ENCODE measurements at regions not wholly inside any gene's neighbourhood (a gene's known extent, or its start where the extent isn't known, plus 50 kb on each side); places are given as distances from the start of the nearest gene placed in this dataset.

- Mint-ChIP-seq H3K36me3 (no peaks in the 10 kb centered on the region), H3K27ac (no peak overlapping the region), H3K27me3 (ENCODE audit: low read depth in 2 of 2) (peaks cover 0 to 2% of the 10 kb centered on the region in 2 donors), H3K9me3 (no peaks in the 10 kb centered on the region), H3K4me3 (no peak overlapping the region), H3K4me1 (no peaks in the 10 kb centered on the region)
- 91% methylated on average over 4 of the region's 6 CpGs for WGBS (ENCODE audit: insufficient coverage)
- Histone ChIP-seq H3K4me3 (ENCODE audit: low read length) (no peak overlapping the region), H3K27me3 (ENCODE audit: control insufficient read depth, insufficient read depth, low read length) (no peaks in the 10 kb centered on the region), H3K4me1 (ENCODE audit: control insufficient read depth, insufficient read depth, low read length) (no peaks in the 10 kb centered on the region), H3K36me3 (ENCODE audit: control insufficient read depth, insufficient read depth, low read length) (no peaks in the 10 kb centered on the region), H3K27ac (ENCODE audit: low read length) (no peak overlapping the region), H3K9me3 (ENCODE audit: control insufficient read depth, insufficient read depth, low read length) (no peaks in the 10 kb centered on the region)
- DNase-seq (no peak), ATAC-seq (no peak)
- intact Hi-C loops (cut with micrococcal nuclease): no loop called here
- no peak for TF ChIP-seq CTCF (IDR thresholded peaks at IDR 0.05)
Observed at GRCh38 chr13:87887459-87888123, 216.4 kb downstream of the SLITRK5 start.

DNA sequence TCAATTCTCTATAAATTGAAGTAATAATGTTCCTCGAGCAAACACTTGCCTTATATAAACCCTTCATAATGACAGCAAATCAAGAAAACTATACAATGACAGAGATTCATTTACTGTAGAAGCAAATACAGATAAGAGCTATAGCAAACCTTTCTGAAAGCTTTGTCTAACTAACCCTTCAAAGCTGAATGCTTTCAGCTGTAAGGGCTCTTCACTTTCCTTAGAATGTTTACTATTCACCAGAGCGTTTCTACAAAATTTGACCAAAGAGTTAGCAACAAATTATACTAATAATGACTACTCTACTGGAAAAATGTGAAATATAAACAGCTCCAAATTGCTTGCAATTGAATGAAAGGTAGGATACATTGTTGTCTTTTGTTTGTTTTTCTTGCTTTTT is 218.1 kb downstream of the SLITRK5 start:
- Histone ChIP-seq H3K4me1 (ENCODE audit: control insufficient read depth, insufficient read depth, low read length) (no peaks in the 10 kb centered on the region), H3K36me3 (ENCODE audit: control insufficient read depth, insufficient read depth, low read length) (no peaks in the 10 kb centered on the region), H3K27me3 (ENCODE audit: control insufficient read depth, insufficient read depth, low read length) (no peaks in the 10 kb centered on the region), H3K4me3 (ENCODE audit: low read length) (no peak overlapping the region), H3K9me3 (ENCODE audit: control insufficient read depth, insufficient read depth, low read length) (no peaks in the 10 kb centered on the region), H3K27ac (ENCODE audit: low read length) (no peak overlapping the region)
- Mint-ChIP-seq H3K27ac (no peak overlapping the region), H3K4me1 (peaks cover 0 to 3% of the 10 kb centered on the region in 2 donors), H3K27me3 (ENCODE audit: low read depth in 2 of 2) (no peaks in the 10 kb centered on the region), H3K4me3 (no peak overlapping the region), H3K36me3 (no peaks in the 10 kb centered on the region), H3K9me3 (no peaks in the 10 kb centered on the region)
- ATAC-seq (no peak), DNase-seq (no peak)
- intact Hi-C loops (cut with micrococcal nuclease): no loop called here
- TF ChIP-seq CTCF (IDR thresholded peaks at IDR 0.05): no peak
- WGBS (ENCODE audit: insufficient coverage): 60% methylated on average over 2 of the region's 2 CpGs

DNA sequence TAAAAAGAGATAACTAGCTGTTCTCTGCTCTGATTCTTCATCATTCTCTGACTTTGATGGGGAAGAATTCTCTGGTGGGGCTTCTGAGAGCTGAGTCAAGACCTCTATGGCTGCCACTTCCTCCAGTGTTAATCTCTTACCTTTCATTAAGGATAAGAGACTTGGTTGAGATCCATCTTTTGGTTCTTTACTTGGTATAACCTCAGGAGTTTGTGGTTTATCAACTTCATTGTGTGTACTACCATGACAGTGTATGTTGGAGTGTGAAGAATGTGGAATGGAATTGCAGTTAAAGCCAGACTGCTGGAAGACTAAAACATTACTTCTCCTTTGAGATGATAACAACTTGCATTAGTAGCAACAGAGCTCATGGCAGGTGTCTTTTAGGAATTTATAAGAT is 222.0 kb downstream of the SLITRK5 start:
- no peaks in the 10 kb centered on the region for H3K9me3 Mint-ChIP-seq
- no peaks in the 10 kb centered on the region for H3K27me3 ChIP-seq (ENCODE audit: control insufficient read depth, insufficient read depth, low read length)
- H3K4me3 ChIP-seq (ENCODE audit: low read length): no peak overlapping the region
- ATAC-seq (no peak), DNase-seq (no peak)
- H3K27me3 Mint-ChIP-seq (ENCODE audit: low read depth in 2 of 2): no peaks in the 10 kb centered on the region
- H3K4me1 Mint-ChIP-seq: peaks cover 0 to 5% of the 10 kb centered on the region in 2 donors
- H3K27ac ChIP-seq (ENCODE audit: low read length): no peak overlapping the region
- no peak for TF ChIP-seq CTCF (IDR thresholded peaks at IDR 0.05)
- H3K36me3 Mint-ChIP-seq: no peaks in the 10 kb centered on the region
- no peaks in the 10 kb centered on the region for H3K36me3 ChIP-seq (ENCODE audit: control insufficient read depth, insufficient read depth, low read length)
- no peak overlapping the region for H3K4me3 Mint-ChIP-seq
- no peaks in the 10 kb centered on the region for H3K4me1 ChIP-seq (ENCODE audit: control insufficient read depth, insufficient read depth, low read length)
- no peaks in the 10 kb centered on the region for H3K9me3 ChIP-seq (ENCODE audit: control insufficient read depth, insufficient read depth, low read length)
- H3K27ac Mint-ChIP-seq: no peak overlapping the region
- intact Hi-C loops (cut with micrococcal nuclease): no loop called here

DNA sequence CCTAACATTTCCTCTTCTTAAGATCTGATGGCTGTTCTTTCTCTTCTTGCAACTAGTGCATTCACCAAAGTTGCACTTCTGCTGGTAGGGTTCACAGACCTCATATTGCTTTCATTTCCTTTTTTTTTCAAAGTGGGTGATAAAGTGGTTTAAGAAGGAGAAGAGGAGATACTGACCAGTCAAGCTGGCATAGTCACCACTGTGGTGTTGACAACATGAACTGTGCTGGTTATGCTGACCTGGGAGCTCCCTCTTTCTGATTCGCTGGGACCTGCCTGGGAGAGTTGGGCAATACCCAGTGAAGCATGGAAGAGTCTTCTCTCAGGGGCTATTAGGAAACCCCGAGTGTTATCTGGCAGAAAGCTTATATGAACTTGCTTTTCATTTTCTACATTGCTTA is 222.9 kb downstream of the SLITRK5 start:
- Mint-ChIP-seq H3K36me3 (no peaks in the 10 kb centered on the region), H3K27ac (no peak overlapping the region), H3K27me3 (ENCODE audit: low read depth in 2 of 2) (no peaks in the 10 kb centered on the region), H3K4me3 (no peak overlapping the region), H3K4me1 (peaks cover 0 to 5% of the 10 kb centered on the region in 2 donors), H3K9me3 (no peaks in the 10 kb centered on the region)
- Histone ChIP-seq H3K4me3 (ENCODE audit: low read length) (no peak overlapping the region), H3K9me3 (ENCODE audit: control insufficient read depth, insufficient read depth, low read length) (no peaks in the 10 kb centered on the region), H3K4me1 (ENCODE audit: control insufficient read depth, insufficient read depth, low read length) (no peaks in the 10 kb centered on the region), H3K27me3 (ENCODE audit: control insufficient read depth, insufficient read depth, low read length) (no peaks in the 10 kb centered on the region), H3K27ac (ENCODE audit: low read length) (no peak overlapping the region), H3K36me3 (ENCODE audit: control insufficient read depth, insufficient read depth, low read length) (no peaks in the 10 kb centered on the region)
- intact Hi-C loops (cut with micrococcal nuclease): no loop called here
- no peak for ATAC-seq
- TF ChIP-seq CTCF (IDR thresholded peaks at IDR 0.05): no peak
- no peak for DNase-seq
- WGBS (ENCODE audit: insufficient coverage): 42% methylated on average over 2 of the region's 2 CpGs
